ENCODE measurements at regions not wholly inside any gene's neighbourhood (a gene's known extent, or its start where the extent isn't known, plus 50 kb on each side); places are given as distances from the start of the nearest gene placed in this dataset.
"Not testable (repeated sequence)": the region's sequence is repeated elsewhere in the genome, so short reads cannot be mapped to it uniquely, and the experiment has no call there.

- DNase-seq, result no peak
These were observed 448.7 kb upstream of the PFKP start for GRCh38 chr10:2618690-2619089.

DNA sequence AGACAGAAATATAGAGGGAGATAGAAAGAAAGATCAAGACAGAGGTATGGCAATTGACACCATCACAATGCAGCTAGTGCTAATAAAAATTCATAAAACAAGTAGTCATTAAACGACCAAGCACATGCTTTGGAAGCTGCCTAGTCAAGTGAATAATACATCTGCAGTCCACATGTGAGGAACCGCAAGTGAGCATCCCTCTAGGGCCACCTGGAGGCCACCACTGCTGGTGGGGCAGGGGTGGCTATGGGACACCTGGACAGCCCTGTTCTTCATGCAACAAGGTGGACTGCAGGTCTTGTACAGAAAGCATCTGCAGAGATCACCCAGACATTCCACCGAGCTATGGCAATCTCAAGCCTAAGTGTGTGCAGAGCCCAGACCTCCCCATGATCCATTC lies 451.1 kb upstream of the PFKP start:
- no peak for DNase-seq

DNA sequence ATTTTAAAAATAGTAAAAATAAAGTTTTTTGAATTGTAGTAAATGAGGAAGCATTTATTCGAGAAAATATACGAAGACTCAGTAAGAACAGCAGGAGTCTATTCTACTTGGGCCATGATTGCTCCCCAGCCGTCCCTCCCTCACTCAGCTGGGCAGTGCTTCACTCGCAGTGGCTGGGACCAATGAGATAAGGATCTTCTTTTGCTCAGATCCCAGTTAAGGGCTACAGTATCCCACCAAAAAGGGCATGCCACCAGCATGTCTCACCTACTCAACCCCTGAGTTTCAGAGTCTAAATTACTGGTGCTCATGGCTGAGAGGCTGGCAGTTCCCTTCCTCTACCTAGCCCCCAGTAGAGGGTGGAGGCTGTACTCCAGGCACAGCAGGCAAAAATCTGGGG lies 455.7 kb upstream of the PFKP start:
- no peak for DNase-seq

DNA sequence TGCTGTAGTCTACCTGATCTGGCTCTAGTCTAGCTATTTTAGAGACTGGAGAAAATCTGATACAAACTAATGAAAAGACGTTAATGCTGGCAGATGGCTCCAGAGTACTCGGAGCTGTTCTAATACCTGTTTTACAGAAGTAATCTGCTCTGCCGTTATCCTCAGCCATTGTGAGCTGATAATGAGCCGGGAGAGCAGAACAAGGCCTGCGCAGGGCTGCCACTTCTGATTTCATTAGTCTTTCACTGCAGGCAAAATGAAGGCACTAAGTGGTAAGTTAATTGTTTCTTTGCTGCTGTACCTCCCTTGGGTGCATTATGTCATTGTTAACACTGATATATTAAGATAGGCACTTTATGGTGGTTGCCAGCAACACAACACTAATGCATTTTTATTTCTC lies 456.4 kb upstream of the PFKP start:
- no peak for DNase-seq

- DNase-seq, result no peak
These were observed 462.5 kb upstream of the PFKP start for GRCh38 chr10:2604891-2605290.

DNA sequence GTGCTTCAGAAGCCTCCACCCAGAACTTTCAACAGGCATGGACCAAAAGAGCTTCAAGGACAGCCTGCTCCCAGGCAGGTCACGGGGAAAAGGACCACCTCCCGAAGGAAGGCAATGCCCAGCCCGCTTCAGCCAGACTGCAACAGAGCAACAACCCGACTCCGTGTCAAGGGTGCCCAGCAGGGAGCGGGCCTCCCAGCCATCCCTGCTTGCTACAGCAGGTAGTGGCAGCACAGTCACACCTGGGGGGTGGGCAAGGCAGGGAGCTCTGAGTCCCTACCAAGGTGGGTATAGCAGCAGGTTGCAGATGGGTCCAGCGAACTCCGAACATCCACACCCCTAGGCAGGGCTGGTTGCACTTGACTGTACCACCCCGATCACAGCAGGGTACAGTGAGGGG lies 467.8 kb upstream of the PFKP start:
- DNase-seq, result no peak

- DNase-seq, result no peak
These were observed 474.8 kb upstream of the PFKP start for GRCh38 chr10:2592360-2593160.

- DNase-seq, result no peak
These were observed 478.2 kb upstream of the PFKP start for GRCh38 chr10:2589196-2589595.

DNA sequence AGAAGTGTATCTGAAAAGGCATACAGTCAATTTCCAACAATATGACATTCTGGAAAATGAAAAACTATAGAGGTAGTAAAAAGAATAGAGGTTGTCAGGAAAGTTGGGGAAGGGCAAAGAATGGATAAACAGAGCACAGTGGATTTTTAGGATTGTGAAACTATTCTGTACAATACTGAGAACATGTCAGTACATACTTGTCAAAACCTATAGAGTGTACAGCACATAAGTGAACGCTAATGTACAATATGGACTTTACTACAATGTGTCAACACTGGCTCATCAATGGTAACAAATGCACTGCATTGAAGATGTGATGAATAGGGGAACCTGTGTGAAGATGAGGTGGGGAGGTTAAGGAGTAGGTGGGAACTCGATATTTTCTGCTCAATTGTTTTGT lies 483.0 kb upstream of the PFKP start:
- DNase-seq, result no peak

GRCh38 chr10:2576892-2577291 lies 490.5 kb upstream of the PFKP start:
- no peak for DNase-seq

DNA sequence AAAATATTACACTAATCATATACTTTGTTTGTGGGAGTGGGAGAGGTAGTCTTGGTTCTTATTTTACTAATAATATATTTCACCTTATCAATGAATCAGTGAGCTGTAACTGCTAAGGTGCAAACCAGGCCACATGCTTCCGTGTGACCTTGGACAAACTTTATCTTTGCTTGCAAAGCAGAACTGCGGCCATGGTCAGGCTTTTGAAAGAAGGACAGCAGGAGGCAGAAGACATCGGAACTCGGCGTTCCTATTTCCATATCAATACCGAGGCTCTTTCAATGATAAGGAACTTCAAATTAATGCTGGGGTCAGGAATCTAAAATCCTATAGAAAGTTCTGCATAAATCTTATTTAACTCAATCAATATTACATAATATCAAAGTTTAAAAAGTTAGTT lies 491.9 kb upstream of the PFKP start:
- DNase-seq, result no peak

DNA sequence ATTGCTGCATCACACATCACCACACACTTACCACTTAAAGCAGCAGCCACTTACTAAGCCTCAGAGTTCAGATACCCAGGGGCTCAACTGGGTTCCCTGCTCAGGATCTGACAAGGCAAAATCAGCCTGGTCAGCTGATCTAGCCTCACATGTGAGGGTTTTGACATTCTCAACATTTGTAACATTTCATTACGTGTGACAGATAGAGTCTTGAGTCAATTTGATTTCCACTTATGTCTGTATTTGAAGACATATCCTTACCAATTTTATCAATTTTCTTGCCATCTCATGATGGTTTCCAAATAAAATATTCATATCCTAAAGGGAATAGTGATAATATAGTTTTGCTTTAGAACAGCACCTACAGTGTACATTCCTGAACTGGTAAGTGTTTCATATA lies 494.7 kb upstream of the PFKP start:
- no peak for DNase-seq

GRCh38 chr10:2556883-2557282 lies 510.5 kb upstream of the PFKP start:
- no peak for DNase-seq

DNA sequence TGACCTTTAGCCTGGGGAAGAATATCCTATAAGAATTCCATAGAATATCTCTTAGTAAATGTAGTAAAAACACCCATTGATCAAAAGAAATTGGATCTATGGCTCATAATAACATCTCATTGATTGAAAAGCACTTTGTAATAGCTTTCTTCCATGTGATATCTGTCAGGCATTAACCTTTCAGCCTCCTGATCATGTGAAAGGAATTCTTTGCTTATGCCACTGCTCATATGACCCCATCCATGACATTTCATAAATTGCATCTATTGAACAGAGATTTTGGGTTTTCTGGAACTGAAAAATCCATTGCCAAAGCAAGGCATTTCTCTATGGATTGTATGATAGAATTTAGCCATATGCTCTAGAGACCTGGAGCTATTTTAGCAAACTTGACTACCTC lies 519.3 kb upstream of the PFKP start:
- no peak for DNase-seq

- no peak for DNase-seq
These were observed 519.7 kb upstream of the PFKP start for GRCh38 chr10:2547606-2548005.

DNA sequence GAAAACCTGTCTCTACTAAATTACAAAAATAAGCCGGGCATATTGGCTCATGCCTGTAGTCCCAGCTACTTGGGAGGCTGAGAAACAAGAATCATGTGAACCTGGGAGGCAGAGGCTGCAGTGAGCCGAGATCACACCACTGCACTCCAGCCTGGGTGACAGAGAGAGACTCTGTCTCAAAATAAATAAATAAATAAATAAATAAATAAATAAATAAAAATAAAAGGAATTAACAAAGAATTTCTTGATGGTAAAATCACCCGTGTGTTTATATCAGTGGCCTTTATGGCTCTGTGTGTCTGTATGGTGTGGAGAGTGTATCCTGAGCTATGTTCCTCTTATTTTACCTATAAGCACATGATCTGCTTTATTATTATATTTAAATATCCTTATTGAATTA lies 520.5 kb upstream of the PFKP start:
- DNase-seq, result not testable (repeated sequence)

GRCh38 chr10:2543974-2544373 lies 523.4 kb upstream of the PFKP start:
- no peak for DNase-seq

DNA sequence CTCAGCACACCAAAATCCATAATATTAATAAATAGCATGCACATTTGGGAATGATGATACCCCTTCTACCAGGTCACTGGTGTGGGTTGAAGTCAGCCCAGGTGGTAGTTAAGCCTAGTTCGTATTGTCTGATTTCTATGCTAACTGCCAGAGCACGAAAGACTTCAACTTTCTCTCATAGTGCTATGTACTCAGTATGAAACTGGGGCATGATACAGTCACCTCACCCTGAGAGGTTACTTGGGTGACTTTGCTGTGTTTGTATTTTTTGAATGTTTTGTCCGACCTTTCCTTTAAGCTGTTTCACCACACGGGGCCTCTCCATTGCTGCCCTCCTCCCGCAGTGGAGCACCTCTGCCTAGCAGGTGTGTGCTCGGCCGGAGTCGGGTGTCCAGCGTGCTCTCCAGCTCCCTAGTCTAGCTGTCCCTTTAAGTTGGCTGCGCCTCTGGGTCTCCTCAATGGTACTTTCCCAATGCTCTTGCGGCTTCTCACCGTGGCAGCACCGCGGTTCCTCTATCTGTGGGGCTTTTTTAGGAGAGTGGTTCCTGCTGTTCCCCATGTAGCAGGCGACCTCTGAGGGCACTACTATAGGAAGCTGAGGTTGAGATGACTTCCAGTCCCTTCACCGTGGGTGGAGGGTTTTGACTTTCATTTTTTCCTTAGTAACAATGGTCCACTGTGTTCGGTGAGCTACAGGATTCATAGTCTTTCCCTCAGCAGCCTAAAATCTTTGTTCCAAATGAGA lies 524.0 kb upstream of the PFKP start:
- DNase-seq, result no peak

GRCh38 chr10:2541176-2541575 lies 526.2 kb upstream of the PFKP start:
- no peak for DNase-seq

- no peak for DNase-seq
These were observed 537.4 kb upstream of the PFKP start for GRCh38 chr10:2529945-2530344.

GRCh38 chr10:2525781-2526180 lies 541.6 kb upstream of the PFKP start:
- no peak for DNase-seq

DNA sequence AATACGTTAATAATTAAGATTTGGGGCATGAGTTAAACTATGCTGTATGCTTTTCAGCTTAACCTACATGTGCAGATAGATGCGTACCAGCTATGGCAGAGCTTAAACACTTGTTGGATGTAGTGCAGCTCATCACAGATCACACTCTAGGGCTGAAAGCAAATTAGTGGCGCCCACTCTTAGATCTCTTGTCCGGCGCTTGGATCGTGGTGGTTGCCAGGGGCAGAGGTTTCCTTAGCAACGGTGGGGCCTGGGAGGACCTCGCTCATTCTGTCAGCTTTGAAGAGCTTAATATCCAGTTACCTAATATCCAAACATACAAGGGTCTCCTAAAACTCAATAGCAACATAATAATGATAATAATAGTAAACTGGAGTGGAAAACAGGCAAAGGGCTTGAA lies 548.2 kb upstream of the PFKP start:
- DNase-seq, result no peak

GRCh38 chr10:2509081-2509531 lies 558.2 kb upstream of the PFKP start:
- DNase-seq, result no peak

GRCh38 chr10:2501366-2501940 lies 565.9 kb upstream of the PFKP start:
- DNase-seq, result not testable (repeated sequence)
